Erythroblast (primary cell): ENCODE measurements at regions not wholly inside any gene's neighbourhood (a gene's known extent, or its start where the extent isn't known, plus 50 kb on each side); places are given as distances from the start of the nearest gene placed in this dataset.

Experiments
- GATA1 ChIP-seq: IDR thresholded peaks from 2 replicates; pipeline ENCODE4 v1.6.1; 2011; ENCODE audit warnings: low read depth, mild to moderate bottlenecking, control low read depth, low read length, moderate library complexity
- POLR2A ChIP-seq: IDR thresholded peaks from 2 replicates; pipeline ENCODE4 v1.6.1; 2011; ENCODE audit warnings: mild to moderate bottlenecking, low read length

GRCh38 chr3:177374323-177374722 lies 177.0 kb upstream of the TBL1XR1 start:
- TF ChIP-seq POLR2A (no peak), GATA1 (no peak)
